ENCODE measurements at regions not wholly inside any gene's neighbourhood (a gene's known extent, or its start where the extent isn't known, plus 50 kb on each side); places are given as distances from the start of the nearest gene placed in this dataset.

DNA sequence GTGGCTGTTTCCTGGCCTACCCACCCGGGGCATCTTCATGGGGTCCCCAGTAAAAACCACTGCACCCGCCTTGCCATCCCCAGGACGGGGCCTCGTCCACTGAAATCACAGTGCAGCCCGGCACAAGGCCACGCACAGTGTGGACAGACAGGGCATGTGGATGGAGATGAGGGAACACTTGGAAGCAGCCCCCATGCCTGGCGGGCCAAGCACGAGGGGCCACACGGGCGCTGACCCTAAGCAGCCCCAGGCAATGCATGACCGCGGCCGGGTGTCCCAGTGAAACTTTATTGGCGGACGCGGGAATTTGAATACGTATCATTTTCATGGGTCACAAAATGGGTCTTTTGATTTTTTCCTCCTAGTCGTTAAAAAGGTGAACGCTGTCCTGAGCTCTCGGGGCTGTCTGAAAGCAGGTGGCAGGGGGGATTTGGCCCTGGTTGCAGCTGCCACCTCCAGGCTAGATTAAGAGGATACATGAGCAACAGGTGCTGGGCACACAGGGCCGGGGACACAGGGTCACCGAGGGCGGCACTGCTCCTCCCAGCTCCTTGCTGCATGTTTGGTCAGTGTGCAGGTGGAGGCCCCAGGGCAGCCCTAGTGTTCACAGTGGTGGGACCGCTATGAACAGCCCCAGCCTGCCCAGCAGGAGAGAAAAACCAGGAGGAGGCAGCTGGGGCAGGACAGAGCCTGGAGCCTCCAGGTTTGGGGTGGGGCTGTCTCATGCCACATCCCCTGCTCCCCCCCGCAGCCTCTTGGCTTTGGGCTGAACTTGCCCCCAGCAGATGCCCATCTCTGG lies 74.9 kb upstream of the SLCO4A1 start:
- ATAC-seq = no peak
- H3K9ac ChIP-seq (ENCODE audit: low read length) = no peak overlapping the region

GRCh38 chr20:62568045-62568389 lies 74.3 kb upstream of the SLCO4A1 start:
- intact Hi-C loops (cut with micrococcal nuclease) = no loop called here
- Histone ChIP-seq H3K4me2 (ENCODE audit: low read length) (no peak overlapping the region), H3K27me3 (ENCODE audit: insufficient read depth, low read length) (no peaks in the 10 kb centered on the region), H4K20me1 (ENCODE audit: insufficient read depth) (no peaks in the 10 kb centered on the region), H3K36me3 (ENCODE audit: control insufficient read depth in 1 of 2, insufficient read depth in 2 of 2, low read length in 2 of 2) (no peaks in the 10 kb centered on the region), H3K9me2 (ENCODE audit: insufficient read depth) (no peaks in the 10 kb centered on the region), H2AFZ (ENCODE audit: low read depth, low read length, poor library complexity, severe bottlenecking) (no peak overlapping the region), H3K4me1 (ENCODE audit: control insufficient read depth in 1 of 2, insufficient read depth in 2 of 2, low read length in 2 of 2) (peaks cover 3 to 5% of the 10 kb centered on the region in 2 experiments; a peak in 2 of 4 replicates), H3K9ac (ENCODE audit: low read length) (no peak overlapping the region), H3K4me3 (replicated peaks in 1 of 2; ENCODE audit: low read depth in 1 of 2, low read length in 2 of 2) (no peak overlapping the region), H3K79me2 (ENCODE audit: insufficient read depth, low read length) (no peaks in the 10 kb centered on the region), H3K9me3 (ENCODE audit: control insufficient read depth in 1 of 2, insufficient read depth in 1 of 2, low read depth in 1 of 2, low read length in 2 of 2) (no peaks in the 10 kb centered on the region; a peak in 1 of 4 replicates), H3K27ac (ENCODE audit: low read depth, low read length) (no peak overlapping the region)
- BruUV-seq (replicated peaks) = no TSS peak
- TF ChIP-seq TCF7L2 (IDR thresholded peaks at IDR 0.05; ENCODE audit: borderline replicate concordance, extremely low read depth, insufficient read depth, insufficient read length) (no peak), POLR2AphosphoS5 (IDR thresholded peaks at IDR 0.05; ENCODE audit: low read depth, low read length) (no peak)
- CTCF ChIA-PET = no interaction called here
- RAD21 ChIA-PET (ENCODE audit: low non-redundant PET in 1 of 2, low total read pairs in 2 of 2, uncharacterized antibody in 2 of 2, unreplicated experiment in 2 of 2) = no interaction called here
- no peak for DNase-seq (ENCODE audit: low read depth, low spot score)
- ATAC-seq = no peak
- POLR2A ChIA-PET = no interaction called here

More for the DNA sequence above, 74.9 kb upstream of the SLCO4A1 start:
- Histone ChIP-seq H3K27ac (ENCODE audit: low read depth, low read length) (no peak overlapping the region), H2AFZ (ENCODE audit: low read depth, low read length, poor library complexity, severe bottlenecking) (no peak overlapping the region), H3K27me3 (ENCODE audit: insufficient read depth, low read length) (no peaks in the 10 kb centered on the region), H4K20me1 (ENCODE audit: insufficient read depth) (no peaks in the 10 kb centered on the region), H3K36me3 (ENCODE audit: control insufficient read depth in 1 of 2, insufficient read depth in 2 of 2, low read length in 2 of 2) (no peaks in the 10 kb centered on the region), H3K4me3 (replicated peaks in 1 of 2; ENCODE audit: low read depth in 1 of 2, low read length in 2 of 2) (no peak overlapping the region), H3K9me2 (ENCODE audit: insufficient read depth) (no peaks in the 10 kb centered on the region), H3K4me1 (ENCODE audit: control insufficient read depth in 1 of 2, insufficient read depth in 2 of 2, low read length in 2 of 2) (peaks cover 3 to 5% of the 10 kb centered on the region in 2 experiments; a peak in 2 of 4 replicates), H3K9me3 (ENCODE audit: control insufficient read depth in 1 of 2, insufficient read depth in 1 of 2, low read depth in 1 of 2, low read length in 2 of 2) (no peaks in the 10 kb centered on the region; a peak in 1 of 4 replicates), H3K79me2 (ENCODE audit: insufficient read depth, low read length) (no peaks in the 10 kb centered on the region), H3K4me2 (ENCODE audit: low read length) (no peak overlapping the region)
- no peak for DNase-seq (ENCODE audit: low read depth, low spot score)
- intact Hi-C loops (cut with micrococcal nuclease) = no loop called here
- CTCF ChIA-PET = no interaction called here
- POLR2A ChIA-PET = no interaction called here
- RAD21 ChIA-PET (ENCODE audit: low non-redundant PET in 1 of 2, low total read pairs in 2 of 2, uncharacterized antibody in 2 of 2, unreplicated experiment in 2 of 2) = no interaction called here
- BruUV-seq (replicated peaks) = no TSS peak
- no peak for TF ChIP-seq YY1 (IDR thresholded peaks at IDR 0.05; ENCODE audit: extremely low read depth, insufficient replicate concordance, low read depth, low read length)
- no peak for TF ChIP-seq RAD21 (IDR thresholded peaks at IDR 0.05; ENCODE audit: low read depth)
- TF ChIP-seq EGR1 (IDR thresholded peaks at IDR 0.05; ENCODE audit: low read depth) = no peak
- TF ChIP-seq ELF1 (IDR thresholded peaks at IDR 0.05; ENCODE audit: borderline replicate concordance, low read depth) = no peak
- no peak for TF ChIP-seq ZNF274 (IDR thresholded peaks at IDR 0.05; ENCODE audit: low read depth, low read length)
- TF ChIP-seq CBX3 (IDR thresholded peaks at IDR 0.05; ENCODE audit: low read depth) = no peak
